Progenitor cell of endocrine pancreas (in vitro differentiated cells): ENCODE measurements at regions not wholly inside any gene's neighbourhood (a gene's known extent, or its start where the extent isn't known, plus 50 kb on each side); places are given as distances from the start of the nearest gene placed in this dataset.

ENCODE experiments used
- DNase-seq: peaks from one replicate; pipeline ENCODE4 v3.0.0; 2021; ENCODE audit warnings: low spot score; ENCODE audit not compliant: unreplicated experiment
- H3K27ac Mint-ChIP-seq: 2 replicates; pipeline ENCODE4 v1.8.0; 2021; ENCODE audit warnings: mild to moderate bottlenecking, moderate library complexity, mixed read lengths
- H3K27me3 Mint-ChIP-seq: 2 replicates; pipeline ENCODE4 v1.8.0; 2021; ENCODE audit warnings: mixed read lengths
- H3K36me3 Mint-ChIP-seq: 2 replicates; pipeline ENCODE4 v1.8.0; 2022; ENCODE audit warnings: mixed read lengths; ENCODE audit not compliant: insufficient read depth
- H3K4me1 Mint-ChIP-seq: 2 replicates; pipeline ENCODE4 v1.8.0; 2021; ENCODE audit warnings: low read depth, mixed read lengths
- H3K4me3 Mint-ChIP-seq: 2 replicates; pipeline ENCODE4 v1.8.0; 2021; ENCODE audit warnings: low read depth, mild to moderate bottlenecking, moderate library complexity, mixed read lengths
- H3K9me3 Mint-ChIP-seq: 2 replicates; pipeline ENCODE4 v1.8.0; 2021; ENCODE audit warnings: low read depth, mixed read lengths
- CTCF ChIP-seq: fragments of 200-600 bp; sonication (generic); IDR thresholded peaks from one replicate; pipeline ENCODE4 v1.5.0; 2021; ENCODE audit warnings: antibody characterized with exemption, mild to moderate bottlenecking; ENCODE audit not compliant: unreplicated experiment

- no peak for TF ChIP-seq CTCF
- Mint-ChIP-seq H3K9me3 (no peaks in the 10 kb centered on the region), H3K4me3 (no peak overlapping the region), H3K27ac (no peak overlapping the region), H3K36me3 (no peaks in the 10 kb centered on the region), H3K4me1 (no peaks in the 10 kb centered on the region), H3K27me3 (no peaks in the 10 kb centered on the region)
- DNase-seq = no peak
These were observed 433.6 kb downstream of the GASK1B start for GRCh38 chr4:157739242-157739641.

- Mint-ChIP-seq H3K4me3 (no peak overlapping the region), H3K27me3 (no peaks in the 10 kb centered on the region), H3K9me3 (no peaks in the 10 kb centered on the region), H3K27ac (no peak overlapping the region), H3K4me1 (peaks cover 1% of the 10 kb centered on the region), H3K36me3 (no peaks in the 10 kb centered on the region)
- TF ChIP-seq CTCF = no peak
- no peak for DNase-seq
These were observed 444.6 kb downstream of the GASK1B start for GRCh38 chr4:157728215-157728614.

- TF ChIP-seq CTCF = no peak
- no peak overlapping the region for H3K27ac Mint-ChIP-seq
These were observed 445.7 kb downstream of the GASK1B start for GRCh38 chr4:157727163-157727562.

GRCh38 chr4:157722146-157722545, 450.7 kb downstream of the GASK1B start:
- no peak overlapping the region for H3K27ac Mint-ChIP-seq
- TF ChIP-seq CTCF = no peak

More at GRCh38 chr4:157727163-157727562, 445.7 kb downstream of the GASK1B start:
- Mint-ChIP-seq H3K27me3 (no peaks in the 10 kb centered on the region), H3K36me3 (no peaks in the 10 kb centered on the region), H3K4me1 (peaks cover 1% of the 10 kb centered on the region), H3K4me3 (no peak overlapping the region), H3K9me3 (no peaks in the 10 kb centered on the region)
- DNase-seq = no peak

GRCh38 chr4:157713342-157713741, 459.5 kb downstream of the GASK1B start:
- no peak for DNase-seq
- no peaks in the 10 kb centered on the region for H3K9me3 Mint-ChIP-seq
- no peak overlapping the region for H3K27ac Mint-ChIP-seq
- H3K4me1 Mint-ChIP-seq = no peaks in the 10 kb centered on the region
- H3K4me3 Mint-ChIP-seq = no peak overlapping the region
- no peaks in the 10 kb centered on the region for H3K27me3 Mint-ChIP-seq
- TF ChIP-seq CTCF = no peak
- no peaks in the 10 kb centered on the region for H3K36me3 Mint-ChIP-seq

More at GRCh38 chr4:157722146-157722545, 450.7 kb downstream of the GASK1B start:
- Mint-ChIP-seq H3K36me3 (no peaks in the 10 kb centered on the region), H3K9me3 (no peaks in the 10 kb centered on the region), H3K4me3 (no peak overlapping the region), H3K4me1 (no peaks in the 10 kb centered on the region), H3K27me3 (no peaks in the 10 kb centered on the region)
- DNase-seq = no peak
